Activated CD4-positive, alpha-beta T cell treated with anti-CD3 and anti-CD28 coated beads for 36 hours (primary cell): ENCODE measurements at regions not wholly inside any gene's neighbourhood (a gene's known extent, or its start where the extent isn't known, plus 50 kb on each side); places are given as distances from the start of the nearest gene placed in this dataset.
A peak's percentile ranks its signal among the peaks of the same experiment; 100 is the strongest.
"Not testable (repeated sequence)": the region's sequence is repeated elsewhere in the genome, so short reads cannot be mapped to it uniquely, and the experiment has no call there.

ENCODE experiments used
- ATAC-seq: fragments of 200-7000 bp; cut with Tn5 transposase; one replicate; pipeline ENCODE4 v1.10.0; 2021; ENCODE audit warnings: mild to moderate bottlenecking, moderate library complexity
- CTCF ChIA-PET: fragments of 350-600 bp; sonication (Branson Sonifier 250); formaldehyde crosslinking; loops from one replicate; lab custom pipeline; 2021; ENCODE audit warnings: antibody characterized with exemption; lab: Charles Lee
- POLR2A ChIA-PET: fragments of 350-600 bp; sonication (Branson Sonifier 250); formaldehyde crosslinking; loops from one replicate; lab custom pipeline; 2021; ENCODE audit warnings: antibody characterized with exemption, inconsistent platforms; lab: Charles Lee
- DNase-seq: peaks from one replicate; pipeline ENCODE4 v3.0.0-alpha.2; 2020
- H3K27ac Mint-ChIP-seq: one replicate; pipeline ENCODE4 v1.8.0; 2021; ENCODE audit warnings: mixed read lengths
- H3K27me3 Mint-ChIP-seq: one replicate; pipeline ENCODE4 v1.8.0; 2021; ENCODE audit warnings: mixed read lengths
- H3K36me3 Mint-ChIP-seq: one replicate; pipeline ENCODE4 v1.8.0; 2021; ENCODE audit warnings: low read depth, mixed read lengths
- H3K4me1 Mint-ChIP-seq: one replicate; pipeline ENCODE4 v1.8.0; 2021; ENCODE audit warnings: mixed read lengths
- H3K4me3 Mint-ChIP-seq: one replicate; pipeline ENCODE4 v1.8.0; 2021; ENCODE audit warnings: mild to moderate bottlenecking, moderate library complexity, mixed read lengths
- H3K9me3 Mint-ChIP-seq: one replicate; pipeline ENCODE4 v1.8.0; 2021; ENCODE audit warnings: low read depth, mixed read lengths
- intact Hi-C, 2 experiments: fragments of 100-400 bp; cut with DNase I in 1 of 2; cut with micrococcal nuclease in 1 of 2; formaldehyde crosslinking; loops; one replicate each; pipeline versions ENCODE4 v1.14.2 to v1.15.1; 2022 to 2024; cut with DNase I, micrococcal nuclease

- no peak overlapping the region for H3K27ac Mint-ChIP-seq
- peaks cover 5% of the 10 kb centered on the region for H3K9me3 Mint-ChIP-seq
- H3K4me1 Mint-ChIP-seq = no peaks in the 10 kb centered on the region
- POLR2A ChIA-PET = no interaction called here
- no peak overlapping the region for H3K4me3 Mint-ChIP-seq
- intact Hi-C loops = no loop called here
- H3K27me3 Mint-ChIP-seq = no peaks in the 10 kb centered on the region
- no peaks in the 10 kb centered on the region for H3K36me3 Mint-ChIP-seq
- ATAC-seq (no peak), DNase-seq (no peak)
- CTCF ChIA-PET = no interaction called here
These were observed 71.2 kb upstream of the ZMYND8 start for GRCh38 chr20:47427746-47428145.

GRCh38 chr20:47428164-47428563, 71.7 kb upstream of the ZMYND8 start:
- intact Hi-C loops = no loop called here
- POLR2A ChIA-PET = no interaction called here
- Mint-ChIP-seq H3K27me3 (no peaks in the 10 kb centered on the region), H3K36me3 (no peaks in the 10 kb centered on the region), H3K27ac (no peak overlapping the region), H3K4me3 (no peak overlapping the region), H3K4me1 (no peaks in the 10 kb centered on the region), H3K9me3 (peaks cover 5% of the 10 kb centered on the region)
- CTCF ChIA-PET = no interaction called here
- no peak for ATAC-seq
- DNase-seq = no peak

- intact Hi-C loops = no loop called here
- H3K27ac Mint-ChIP-seq = no peak overlapping the region
- POLR2A ChIA-PET = no interaction called here
- H3K4me1 Mint-ChIP-seq = no peaks in the 10 kb centered on the region
- H3K4me3 Mint-ChIP-seq = no peak overlapping the region
- no peaks in the 10 kb centered on the region for H3K27me3 Mint-ChIP-seq
- CTCF ChIA-PET = interaction anchor here (0.7 to 0.8 kb wide), 2 partner anchors 45 to 901 kb away, joined by 3 read pairs; no protein-coding TSS in a partner anchor
- DNase-seq = no peak
- H3K36me3 Mint-ChIP-seq = no peaks in the 10 kb centered on the region
- peaks cover 5% of the 10 kb centered on the region for H3K9me3 Mint-ChIP-seq
- no peak for ATAC-seq
These were observed 72.4 kb upstream of the ZMYND8 start for GRCh38 chr20:47428851-47429336.

GRCh38 chr20:47429409-47429808, 72.3 kb upstream of the NCOA3 start:
- DNase-seq (no peak), ATAC-seq (no peak)
- H3K4me3 Mint-ChIP-seq = no peak overlapping the region
- H3K27me3 Mint-ChIP-seq = no peaks in the 10 kb centered on the region
- H3K4me1 Mint-ChIP-seq = no peaks in the 10 kb centered on the region
- H3K27ac Mint-ChIP-seq = no peak overlapping the region
- peaks cover 5% of the 10 kb centered on the region for H3K9me3 Mint-ChIP-seq
- no peaks in the 10 kb centered on the region for H3K36me3 Mint-ChIP-seq
- intact Hi-C loops = no loop called here
- POLR2A ChIA-PET = no interaction called here
- CTCF ChIA-PET = interaction anchor here (0.8 kb wide), 1 partner anchor 45 kb away, joined by 3 read pairs; no protein-coding TSS in a partner anchor

GRCh38 chr20:47430862-47431588, 70.7 kb upstream of the NCOA3 start:
- H3K4me1 Mint-ChIP-seq = no peaks in the 10 kb centered on the region
- H3K27ac Mint-ChIP-seq = no peak overlapping the region
- H3K9me3 Mint-ChIP-seq = peaks cover 5% of the 10 kb centered on the region
- DNase-seq (no peak), ATAC-seq (peak; percentile 42)
- no peak overlapping the region for H3K4me3 Mint-ChIP-seq
- CTCF ChIA-PET = interaction anchor here (1.9 kb wide), 1 partner anchor 190 kb away, joined by 4 read pairs; no protein-coding TSS in a partner anchor
- no peaks in the 10 kb centered on the region for H3K27me3 Mint-ChIP-seq
- POLR2A ChIA-PET = no interaction called here
- intact Hi-C loops = no loop called here
- H3K36me3 Mint-ChIP-seq = no peaks in the 10 kb centered on the region

- Mint-ChIP-seq H3K36me3 (no peaks in the 10 kb centered on the region), H3K27ac (no peak overlapping the region), H3K4me3 (no peak overlapping the region), H3K27me3 (no peaks in the 10 kb centered on the region), H3K9me3 (peaks cover 1% of the 10 kb centered on the region), H3K4me1 (no peaks in the 10 kb centered on the region)
- CTCF ChIA-PET = no interaction called here
- intact Hi-C loops = no loop called here
- DNase-seq (no peak), ATAC-seq (no peak)
- POLR2A ChIA-PET = interaction anchor here (0.6 kb wide), 1 partner anchor 70 kb away, joined by 3 read pairs; no protein-coding TSS in a partner anchor
These were observed 68.9 kb upstream of the NCOA3 start for GRCh38 chr20:47432834-47433210.

- POLR2A ChIA-PET, H3K27ac Mint-ChIP-seq, H3K27me3 Mint-ChIP-seq, DNase-seq, H3K4me3 Mint-ChIP-seq, intact Hi-C loops, H3K9me3 Mint-ChIP-seq, H3K4me1 Mint-ChIP-seq, H3K36me3 Mint-ChIP-seq: not testable (repeated sequence)
- peak; percentile 36 for ATAC-seq
- CTCF ChIA-PET = interaction anchor here (1.0 kb wide), 1 partner anchor 294 kb away, joined by 3 read pairs; no protein-coding TSS in a partner anchor
These were observed 67.4 kb upstream of the NCOA3 start for GRCh38 chr20:47434128-47434779.

GRCh38 chr20:47438464-47439381, 63.0 kb upstream of the NCOA3 start:
- no peak overlapping the region for H3K27ac Mint-ChIP-seq
- ChIA-PET POLR2A (no interaction called here), CTCF (interaction anchor here (1.0 to 1.2 kb wide), 2 partner anchors 27 to 182 kb away, joined by 3 to 4 read pairs; no protein-coding TSS in a partner anchor)
- intact Hi-C loops = no loop called here
- H3K27me3 Mint-ChIP-seq = no peaks in the 10 kb centered on the region
- no peaks in the 10 kb centered on the region for H3K36me3 Mint-ChIP-seq
- H3K4me1 Mint-ChIP-seq = no peaks in the 10 kb centered on the region
- H3K4me3 Mint-ChIP-seq = no peak overlapping the region
- no peak for ATAC-seq
- DNase-seq = no peak
- H3K9me3 Mint-ChIP-seq = no peaks in the 10 kb centered on the region

GRCh38 chr20:47440857-47441773, 60.6 kb upstream of the NCOA3 start:
- intact Hi-C loops = no loop called here
- POLR2A ChIA-PET = no interaction called here
- ATAC-seq (no peak), DNase-seq (no peak)
- no peak overlapping the region for H3K27ac Mint-ChIP-seq
- H3K27me3 Mint-ChIP-seq = no peaks in the 10 kb centered on the region
- no peaks in the 10 kb centered on the region for H3K4me1 Mint-ChIP-seq
- CTCF ChIA-PET = no interaction called here
- H3K4me3 Mint-ChIP-seq = no peak overlapping the region
- H3K9me3 Mint-ChIP-seq = no peaks in the 10 kb centered on the region
- H3K36me3 Mint-ChIP-seq = no peaks in the 10 kb centered on the region

- no peak for DNase-seq
- no peaks in the 10 kb centered on the region for H3K27me3 Mint-ChIP-seq
- no peaks in the 10 kb centered on the region for H3K36me3 Mint-ChIP-seq
- no peak overlapping the region for H3K27ac Mint-ChIP-seq
- no peaks in the 10 kb centered on the region for H3K4me1 Mint-ChIP-seq
- CTCF ChIA-PET = no interaction called here
- POLR2A ChIA-PET = no interaction called here
- H3K4me3 Mint-ChIP-seq = no peak overlapping the region
- no peaks in the 10 kb centered on the region for H3K9me3 Mint-ChIP-seq
- no peak for ATAC-seq
- intact Hi-C loops = no loop called here
These were observed 59.9 kb upstream of the NCOA3 start for GRCh38 chr20:47441774-47442150.
